ENCODE measurements at regions not wholly inside any gene's neighbourhood (a gene's known extent, or its start where the extent isn't known, plus 50 kb on each side); places are given as distances from the start of the nearest gene placed in this dataset.

DNA sequence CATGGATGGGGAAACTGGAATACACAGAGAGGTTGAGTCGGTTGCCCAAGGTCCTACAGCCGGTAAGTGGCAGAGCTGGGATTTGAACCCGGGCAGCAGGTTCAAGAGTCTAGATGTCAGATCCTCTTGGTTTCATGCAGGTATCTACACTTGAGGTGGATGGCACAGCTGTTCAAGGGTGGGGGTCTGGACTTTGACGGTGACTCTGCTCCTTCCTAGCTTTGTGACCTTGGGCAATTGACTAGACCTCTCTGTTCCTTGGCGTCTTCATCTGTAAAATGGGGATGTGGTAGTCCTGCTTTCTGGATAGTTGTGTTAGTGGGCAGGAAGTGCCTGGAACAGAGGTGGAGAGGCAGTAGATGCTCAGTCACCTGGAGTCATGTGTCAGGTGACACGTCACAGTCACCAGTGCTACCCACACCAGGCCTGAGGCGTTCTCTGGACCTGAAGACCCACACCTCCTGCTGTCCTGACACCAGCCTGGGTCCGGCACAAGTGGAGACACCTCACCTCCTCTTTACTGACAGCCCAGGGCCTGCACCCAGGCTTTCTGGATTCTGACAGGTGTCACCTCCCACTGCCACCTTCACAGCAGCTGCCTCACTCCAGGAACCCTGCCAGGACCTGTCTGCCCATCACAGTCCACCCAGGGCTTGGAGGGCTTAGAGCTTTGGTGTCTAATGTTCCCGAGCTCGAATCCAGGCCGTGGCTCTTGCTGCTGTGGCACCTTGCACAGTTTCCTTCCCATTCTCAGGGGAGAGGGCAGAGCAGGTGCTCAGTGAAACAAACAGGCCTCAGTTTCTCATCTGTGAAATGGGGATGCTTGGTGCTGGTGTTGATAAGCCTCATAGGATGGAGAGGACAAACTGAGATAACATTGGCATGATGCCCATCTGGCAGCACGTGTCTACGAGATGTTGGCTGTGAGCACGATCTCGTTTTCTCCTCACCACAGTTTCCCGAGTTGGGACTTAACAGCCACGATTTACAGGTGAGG, 83.2 kb upstream of the RUNX3 start:
- TF ChIP-seq POLR2AphosphoS5 (IDR thresholded peaks at IDR 0.05; ENCODE audit: low read depth, low read length) (no peak), TAF1 (IDR thresholded peaks at IDR 0.05; ENCODE audit: low read depth, low read length) (no peak), POLR2A (IDR thresholded peaks at IDR 0.05; ENCODE audit: low read depth, low read length) (no peak), SPI1 (IDR thresholded peaks at IDR 0.05; ENCODE audit: low read depth, low read length) (no peak), PAX5 (IDR thresholded peaks at IDR 0.05; ENCODE audit: insufficient read depth, low read length, severe bottlenecking) (no peak)
